Stromal cell of bone marrow (primary cell): ENCODE measurements at regions not wholly inside any gene's neighbourhood (a gene's known extent, or its start where the extent isn't known, plus 50 kb on each side); places are given as distances from the start of the nearest gene placed in this dataset.

ENCODE experiments used
- DNase-seq: peaks from one replicate; pipeline ENCODE4 v3.0.0-alpha.2; 2012; ENCODE audit warnings: low read depth

DNA sequence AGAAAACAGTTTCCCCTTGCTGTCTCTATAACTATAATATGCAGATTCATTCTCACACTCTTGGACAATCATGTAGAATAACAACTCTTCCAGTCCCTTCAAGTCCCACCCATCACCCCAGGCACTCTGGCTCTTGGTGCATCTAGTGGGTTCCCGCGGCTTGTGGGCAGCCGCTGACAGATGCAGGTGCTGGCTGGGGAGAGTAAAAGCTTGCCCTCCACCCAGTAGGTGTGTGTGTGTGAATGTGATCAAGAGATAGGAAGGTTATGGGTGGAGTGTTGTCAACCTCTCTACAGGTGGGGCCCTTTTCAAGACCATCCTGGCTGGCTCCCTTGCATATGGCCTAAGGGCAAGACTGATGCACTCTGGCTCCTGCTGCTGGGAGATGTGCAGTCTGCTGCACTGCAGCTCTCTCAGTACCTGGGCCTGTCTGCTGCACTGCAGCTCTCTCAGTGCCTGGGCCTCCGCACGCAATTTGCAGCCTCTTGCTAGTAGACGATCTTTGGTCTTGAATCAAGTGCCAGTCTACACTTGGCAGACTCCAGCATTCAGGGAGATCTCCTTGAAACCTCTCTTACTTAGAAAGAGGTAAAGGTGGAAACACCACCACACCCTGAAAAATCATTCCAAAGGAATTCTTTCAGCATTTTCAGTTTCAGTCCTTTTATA is 189.7 kb upstream of the GDNF start:
- DNase-seq, result no peak

DNA sequence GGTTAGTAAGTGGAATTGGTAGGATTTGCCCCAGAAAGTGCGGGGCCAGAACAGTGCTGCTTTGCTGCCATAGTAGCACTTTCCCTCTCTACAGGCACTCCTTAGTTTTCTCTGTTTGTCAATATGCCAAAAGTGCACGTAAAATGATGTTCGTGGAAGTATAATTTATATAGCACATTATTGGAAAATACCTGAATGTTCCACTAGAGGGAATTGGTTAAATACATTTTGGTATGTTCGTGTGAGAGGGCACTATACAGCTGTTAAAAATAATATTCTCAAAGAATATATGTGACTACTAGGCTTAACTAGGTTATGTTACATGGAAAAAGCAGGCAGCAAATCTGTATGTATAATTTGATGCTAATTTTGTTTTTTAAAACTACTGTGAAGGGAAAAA is 184.0 kb upstream of the GDNF start:
- DNase-seq, result no peak

DNA sequence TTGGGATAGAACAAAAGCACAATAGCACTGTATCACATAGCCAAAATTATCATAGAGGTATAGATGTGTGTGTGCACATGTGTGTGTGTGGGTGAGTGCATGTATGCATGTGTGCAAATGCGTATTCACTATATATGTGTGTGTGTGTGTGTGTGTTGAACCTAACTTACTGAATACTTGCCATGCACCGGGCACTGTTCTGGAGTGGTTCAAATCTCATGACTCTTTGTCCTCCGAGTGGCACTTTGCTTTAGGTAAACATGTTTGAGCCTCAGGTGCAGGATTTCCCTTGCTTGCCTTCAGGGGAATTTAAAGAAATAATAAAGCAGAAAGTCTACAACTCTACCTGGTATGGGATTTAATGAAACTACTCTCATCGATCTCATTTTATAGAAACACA is 183.5 kb upstream of the GDNF start:
- no peak for DNase-seq

DNA sequence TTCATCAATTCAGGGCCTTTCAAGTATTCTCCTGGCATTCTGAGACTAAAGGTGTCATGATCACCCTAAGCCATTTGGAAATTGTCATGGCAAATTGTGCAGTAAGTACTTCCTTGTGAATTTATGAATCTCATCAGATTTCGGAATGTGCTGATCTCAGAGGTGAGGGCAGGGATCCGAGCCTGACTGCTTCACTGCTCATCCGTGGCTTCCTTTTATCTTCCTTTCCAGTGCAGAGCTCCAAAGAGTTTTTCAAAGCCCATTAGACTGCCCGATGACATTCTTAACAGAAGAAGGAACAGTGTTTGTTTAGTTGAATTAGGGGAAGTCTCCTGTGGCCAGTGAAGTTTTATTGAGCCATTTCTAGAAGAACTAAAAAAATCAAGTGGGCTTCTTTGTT is 182.8 kb upstream of the GDNF start:
- DNase-seq, result no peak

DNA sequence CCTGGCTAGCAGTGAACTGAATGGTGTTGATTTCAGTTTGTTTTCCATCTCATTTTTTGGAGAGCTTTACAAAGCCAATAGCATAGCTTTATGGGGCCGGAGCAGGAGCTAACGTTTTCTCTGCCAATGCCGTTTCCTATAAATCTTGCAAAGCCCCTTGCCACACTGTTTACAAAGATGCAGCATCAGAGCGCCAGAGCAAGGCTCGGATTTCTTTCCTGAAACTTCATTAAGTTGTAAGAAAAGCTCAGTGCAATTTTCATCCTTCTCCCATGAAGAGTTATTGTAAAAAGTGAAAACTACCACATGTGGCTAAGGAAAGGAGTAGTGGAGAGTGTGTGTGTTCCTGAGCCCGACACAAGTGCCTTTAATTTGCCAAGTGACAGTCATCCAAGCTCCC is 178.2 kb upstream of the GDNF start:
- no peak for DNase-seq

- no peak for DNase-seq
These were observed 173.3 kb upstream of the GDNF start for GRCh38 chr5:38013107-38013506.

GRCh38 chr5:38011668-38012188 is 171.9 kb upstream of the GDNF start:
- no peak for DNase-seq

DNA sequence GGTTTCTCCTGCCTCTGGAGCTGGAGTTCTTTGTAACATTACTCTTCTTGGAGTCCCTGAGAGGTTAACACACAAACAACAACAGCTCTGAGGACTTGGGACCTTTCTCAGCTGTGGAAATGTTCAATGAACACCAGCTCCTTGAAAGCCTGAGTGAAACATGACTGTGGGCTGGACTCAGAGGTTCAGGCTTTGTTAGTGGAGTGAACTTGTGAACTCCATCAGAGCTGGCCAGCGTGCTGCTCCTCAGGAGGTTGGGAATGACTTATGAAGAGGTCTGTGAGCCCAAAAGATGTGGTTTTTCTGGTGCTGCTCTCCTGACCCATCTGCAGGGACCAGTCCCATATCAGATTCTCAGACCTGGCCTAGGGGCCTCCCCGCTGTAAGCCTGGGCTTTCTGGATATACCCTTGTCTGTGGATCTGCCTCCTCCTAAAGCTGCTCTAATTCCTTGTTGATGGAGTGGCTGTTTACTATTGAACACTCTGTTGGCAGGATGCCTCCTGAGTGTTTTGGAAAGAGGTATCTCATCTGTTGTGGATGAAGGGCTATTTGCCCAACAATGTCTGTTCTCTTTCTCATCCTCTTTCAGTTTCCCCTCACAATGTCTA is 170.0 kb upstream of the GDNF start:
- no peak for DNase-seq

DNA sequence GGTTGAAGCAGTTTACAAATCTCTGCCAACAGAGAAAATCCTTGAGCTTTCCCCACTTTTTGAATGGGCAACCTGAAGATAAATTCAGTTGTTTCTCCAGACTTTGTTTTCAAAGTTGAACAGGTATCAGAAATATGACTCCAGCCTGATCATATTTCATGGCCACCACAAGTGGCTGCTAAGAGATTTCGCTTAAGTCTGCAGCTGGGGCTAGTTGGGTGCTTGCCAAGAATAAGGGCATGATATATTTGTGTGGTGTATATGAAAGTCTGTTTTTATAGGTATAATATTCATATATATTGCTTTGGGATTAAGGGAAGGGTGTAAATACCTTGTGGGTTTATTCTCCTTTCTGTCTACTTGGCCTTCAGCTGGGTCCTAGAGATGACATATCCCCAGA is 168.4 kb upstream of the GDNF start:
- DNase-seq, result no peak

DNA sequence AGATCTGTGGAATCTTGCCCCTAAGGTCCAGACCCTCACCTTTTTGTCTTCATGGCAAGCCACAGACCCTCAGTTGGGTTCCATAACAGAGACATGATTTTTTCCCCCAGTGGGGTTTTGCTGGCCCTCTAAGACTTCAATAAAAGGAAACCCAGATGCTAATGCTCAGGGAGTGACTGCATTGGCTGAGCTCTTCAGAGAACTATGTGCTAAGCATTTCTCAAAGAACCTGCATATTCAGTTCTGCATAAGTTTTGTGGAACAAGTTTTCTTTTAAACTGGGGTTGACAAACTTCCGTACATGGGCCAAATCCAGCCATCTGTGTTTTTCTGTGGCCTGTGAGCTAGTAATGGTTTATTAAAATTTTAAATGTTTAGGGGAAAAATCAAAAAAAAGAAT is 159.8 kb upstream of the GDNF start:
- no peak for DNase-seq

DNA sequence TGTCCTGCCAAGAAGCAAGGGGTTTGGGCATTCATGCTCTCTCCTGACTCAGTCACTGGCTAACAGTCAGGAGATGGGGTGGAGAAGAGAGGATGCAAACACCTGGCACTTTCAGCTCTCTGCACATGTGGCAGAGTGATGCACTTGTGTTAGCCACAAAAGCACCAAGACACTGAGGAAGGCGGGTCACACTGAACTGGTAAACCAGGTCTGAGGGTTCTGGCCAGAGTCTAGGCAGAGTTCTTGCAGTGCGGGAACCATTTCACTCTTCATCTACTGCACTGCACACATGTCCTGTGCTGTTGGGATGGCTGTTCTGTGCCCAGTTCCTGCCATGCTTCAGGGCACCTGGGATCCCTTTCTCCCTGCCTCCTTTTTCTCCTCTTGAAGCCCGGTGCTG is 157.1 kb upstream of the GDNF start:
- DNase-seq, result no peak

- no peak for DNase-seq
These were observed 154.9 kb upstream of the GDNF start for GRCh38 chr5:37994729-37995128.

GRCh38 chr5:37991301-37992299 is 151.8 kb upstream of the GDNF start:
- no peak for DNase-seq

DNA sequence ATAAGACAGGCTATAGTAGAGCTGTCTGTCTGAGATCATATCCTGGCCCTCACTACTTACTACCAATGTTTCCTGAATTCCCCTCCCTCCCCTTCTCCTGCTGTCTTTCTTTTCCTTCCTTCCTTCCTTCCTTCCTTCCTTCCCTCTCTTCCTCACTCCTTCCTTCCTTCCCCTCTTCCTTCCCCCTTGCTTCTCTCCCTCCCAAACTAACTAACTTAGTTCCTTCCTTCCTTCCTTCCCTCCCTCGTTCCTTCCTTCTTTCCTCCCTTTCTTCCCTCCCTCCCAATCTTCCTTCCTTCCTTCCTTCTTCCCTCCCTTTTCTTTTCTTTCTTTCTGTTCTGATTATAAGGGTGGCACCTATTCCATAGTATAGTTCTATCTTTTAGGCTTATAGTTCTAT is 150.0 kb upstream of the GDNF start:
- DNase-seq, result no peak

GRCh38 chr5:37988454-37989046 is 148.7 kb upstream of the GDNF start:
- DNase-seq, result no peak

GRCh38 chr5:37984300-37984699 is 144.5 kb upstream of the GDNF start:
- DNase-seq, result no peak

DNA sequence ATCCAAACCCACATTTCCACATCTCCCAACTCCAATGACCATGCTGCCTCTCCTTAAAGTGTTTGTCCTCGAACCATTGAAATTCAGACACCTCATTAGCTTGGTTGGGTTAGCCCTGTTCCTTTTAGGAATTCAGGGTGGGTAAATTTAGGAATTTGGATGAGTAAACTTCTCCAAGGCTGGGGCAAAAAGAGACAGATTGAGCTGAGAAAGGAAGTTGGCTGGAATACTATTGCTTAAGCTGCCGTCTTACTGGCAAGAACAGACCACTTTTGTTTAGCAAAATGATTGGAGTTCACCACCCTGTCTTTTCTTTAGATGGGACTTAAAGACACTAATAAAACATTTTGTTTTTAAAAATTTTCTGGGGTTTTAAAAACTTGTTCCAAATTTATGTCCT is 143.6 kb upstream of the GDNF start:
- DNase-seq, result no peak

DNA sequence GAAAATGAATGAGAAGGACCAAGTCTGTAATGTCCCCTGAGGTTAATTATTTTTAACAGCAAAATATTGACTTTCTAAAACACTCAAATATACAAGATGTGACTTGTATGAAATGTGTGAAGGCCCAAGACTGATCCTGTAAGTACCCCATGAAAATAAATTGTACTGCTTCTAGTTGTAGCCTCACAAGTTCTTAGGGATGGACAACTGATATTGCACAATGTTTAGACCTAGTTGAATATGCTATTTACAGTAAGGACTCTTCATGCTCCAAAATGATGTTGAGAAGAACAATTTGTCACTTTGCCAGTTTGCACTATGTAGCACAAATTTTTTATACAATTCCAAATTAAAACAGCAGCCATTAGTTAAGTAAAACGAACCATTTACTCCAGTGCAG is 139.7 kb upstream of the GDNF start:
- DNase-seq, result no peak

GRCh38 chr5:37975531-37975930 is 135.7 kb upstream of the GDNF start:
- no peak for DNase-seq

- DNase-seq, result no peak
These were observed 131.7 kb upstream of the GDNF start for GRCh38 chr5:37971483-37972024.

DNA sequence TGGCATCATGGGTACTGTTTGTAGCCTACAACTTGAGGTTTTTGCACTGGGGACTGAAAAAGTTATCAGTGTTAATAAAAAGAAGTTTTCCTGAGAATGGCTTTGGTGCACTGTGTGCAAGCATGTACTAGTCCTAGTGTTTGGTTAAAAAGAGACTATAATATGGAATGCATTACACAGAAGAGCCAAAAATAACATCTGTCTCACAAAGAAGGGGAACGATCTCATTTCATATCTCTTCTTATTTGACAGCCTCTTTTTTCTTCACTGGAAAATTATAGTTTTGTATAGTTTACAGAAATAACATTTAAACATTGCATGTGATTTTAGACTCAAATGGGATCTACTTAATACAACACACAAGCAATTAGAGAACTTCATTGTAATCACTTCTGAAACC is 127.0 kb upstream of the GDNF start:
- DNase-seq, result no peak

DNA sequence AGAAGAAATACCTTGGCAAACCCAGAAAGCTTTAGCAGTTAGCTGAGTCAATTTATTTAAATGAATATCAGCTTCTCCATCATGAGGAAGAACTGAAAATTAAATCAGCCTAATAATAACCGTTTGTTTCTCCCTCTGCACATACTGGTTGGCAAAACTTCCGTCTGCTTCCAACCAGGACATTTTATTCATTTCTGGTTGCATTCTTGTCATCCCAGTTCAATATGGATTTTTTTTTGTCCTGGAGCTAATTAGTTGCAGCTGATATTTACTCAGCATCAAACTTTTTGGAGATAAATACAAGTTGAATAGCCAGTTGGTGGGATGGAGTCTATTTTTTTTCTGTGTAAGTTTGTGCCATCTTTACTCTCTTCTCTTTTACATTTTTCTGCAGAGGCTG is 126.5 kb upstream of the GDNF start:
- DNase-seq, result no peak
